Muscle layer of duodenum (tissue), 2 donors: ENCODE measurements at regions not wholly inside any gene's neighbourhood (a gene's known extent, or its start where the extent isn't known, plus 50 kb on each side); places are given as distances from the start of the nearest gene placed in this dataset.
"Not testable (repeated sequence)": the region's sequence is repeated elsewhere in the genome, so short reads cannot be mapped to it uniquely, and the experiment has no call there.

ENCODE experiments used
- H3K27ac ChIP-seq: one replicate; pipeline ENCODE4 v1.7.0; 2013; ENCODE audit warnings: mild to moderate bottlenecking, low read length
- H3K27me3 ChIP-seq: one replicate; pipeline ENCODE4 v1.7.0; 2013; ENCODE audit warnings: low read depth, mild to moderate bottlenecking, control low read depth, low read length
- H3K36me3 ChIP-seq, 2 donors: one replicate each; pipeline ENCODE4 v1.7.0; 2013; ENCODE audit warnings: low read length in 2 of 2, control low read depth in 1 of 2, mild to moderate bottlenecking in 1 of 2; ENCODE audit not compliant: insufficient read depth in 2 of 2, control insufficient read depth in 1 of 2
- H3K4me1 ChIP-seq, 2 donors: one replicate each; pipeline ENCODE4 v1.7.0; 2013; ENCODE audit warnings: low read length in 2 of 2, mild to moderate bottlenecking in 2 of 2, control low read depth in 1 of 2, moderate library complexity in 1 of 2; ENCODE audit not compliant: insufficient read depth in 2 of 2, control insufficient read depth in 1 of 2
- H3K4me3 ChIP-seq, 2 donors: one replicate each; pipeline ENCODE4 v1.7.0; 2013; ENCODE audit warnings: low read length in 2 of 2, low read depth in 1 of 2, mild to moderate bottlenecking in 1 of 2
- H3K9me3 ChIP-seq, 2 donors: one replicate each; pipeline ENCODE4 v1.7.0; 2013; ENCODE audit warnings: low read length in 2 of 2, control low read depth in 1 of 2, mild to moderate bottlenecking in 1 of 2; ENCODE audit not compliant: control insufficient read depth in 1 of 2
- donor health status: healthy.

- no peaks in the 10 kb centered on the region for H3K4me1 ChIP-seq
- H3K4me3 ChIP-seq = no peak overlapping the region
- H3K9me3 ChIP-seq = no peaks in the 10 kb centered on the region
- H3K36me3 ChIP-seq = no peaks in the 10 kb centered on the region
- H3K27ac ChIP-seq = no peak overlapping the region
- no peaks in the 10 kb centered on the region for H3K27me3 ChIP-seq
Observed at GRCh38 chr3:20543535-20544226, 357.7 kb upstream of the SGO1 start.

- Histone ChIP-seq H3K36me3 (no peaks in the 10 kb centered on the region), H3K4me3 (no peak overlapping the region), H3K27ac (no peak overlapping the region), H3K4me1 (no peaks in the 10 kb centered on the region), H3K9me3 (no peaks in the 10 kb centered on the region), H3K27me3 (no peaks in the 10 kb centered on the region)
Observed at GRCh38 chr3:20540066-20540465, 354.1 kb upstream of the SGO1 start.

- Histone ChIP-seq H3K27me3 (no peaks in the 10 kb centered on the region), H3K4me1 (no peaks in the 10 kb centered on the region), H3K9me3 (no peaks in the 10 kb centered on the region), H3K27ac (no peak overlapping the region), H3K4me3 (no peak overlapping the region), H3K36me3 (no peaks in the 10 kb centered on the region)
Observed at GRCh38 chr3:20539666-20540065, 353.7 kb upstream of the SGO1 start.

GRCh38 chr3:20537234-20537633 is 351.2 kb upstream of the SGO1 start:
- H3K4me1 ChIP-seq = no peaks in the 10 kb centered on the region
- no peak overlapping the region for H3K4me3 ChIP-seq
- no peaks in the 10 kb centered on the region for H3K36me3 ChIP-seq

GRCh38 chr3:20529911-20530310 is 343.9 kb upstream of the SGO1 start:
- no peak overlapping the region for H3K4me3 ChIP-seq
- no peaks in the 10 kb centered on the region for H3K27me3 ChIP-seq
- H3K4me1 ChIP-seq = no peaks in the 10 kb centered on the region
- H3K36me3 ChIP-seq = no peaks in the 10 kb centered on the region
- no peaks in the 10 kb centered on the region for H3K9me3 ChIP-seq
- no peak overlapping the region for H3K27ac ChIP-seq

More at GRCh38 chr3:20537234-20537633, 351.2 kb upstream of the SGO1 start:
- Histone ChIP-seq H3K27me3 (no peaks in the 10 kb centered on the region), H3K27ac (no peak overlapping the region), H3K9me3 (no peaks in the 10 kb centered on the region)

- H3K9me3 ChIP-seq = peaks cover 0 to under 1% of the 10 kb centered on the region in 2 donors
- H3K27me3 ChIP-seq = no peaks in the 10 kb centered on the region
- H3K4me1 ChIP-seq = no peaks in the 10 kb centered on the region
- H3K36me3 ChIP-seq = no peaks in the 10 kb centered on the region
- no peak overlapping the region for H3K4me3 ChIP-seq
- no peak overlapping the region for H3K27ac ChIP-seq
Observed at GRCh38 chr3:20528180-20528770, 342.3 kb upstream of the SGO1 start.

GRCh38 chr3:20527368-20527767 is 341.4 kb upstream of the SGO1 start:
- Histone ChIP-seq H3K36me3 (no peaks in the 10 kb centered on the region), H3K27me3 (no peaks in the 10 kb centered on the region), H3K4me1 (no peaks in the 10 kb centered on the region), H3K27ac (no peak overlapping the region), H3K9me3 (peaks cover 0 to 6% of the 10 kb centered on the region in 2 donors), H3K4me3 (no peak overlapping the region)

- Histone ChIP-seq H3K4me1 (no peaks in the 10 kb centered on the region), H3K9me3 (peaks cover 0 to 9% of the 10 kb centered on the region in 2 donors), H3K27ac (no peak overlapping the region), H3K4me3 (no peak overlapping the region), H3K36me3 (no peaks in the 10 kb centered on the region), H3K27me3 (no peaks in the 10 kb centered on the region)
Observed at GRCh38 chr3:20524328-20524727, 338.3 kb upstream of the SGO1 start.

GRCh38 chr3:20523293-20523692 is 337.3 kb upstream of the SGO1 start:
- Histone ChIP-seq H3K4me1 (no peaks in the 10 kb centered on the region), H3K36me3 (no peaks in the 10 kb centered on the region), H3K4me3 (no peak overlapping the region), H3K27me3 (no peaks in the 10 kb centered on the region), H3K27ac (no peak overlapping the region), H3K9me3 (peaks cover 0 to 9% of the 10 kb centered on the region in 2 donors)

GRCh38 chr3:20517316-20517715 is 331.3 kb upstream of the SGO1 start:
- not testable (repeated sequence) for H3K36me3 ChIP-seq, H3K4me3 ChIP-seq, H3K9me3 ChIP-seq, H3K4me1 ChIP-seq, H3K27me3 ChIP-seq, H3K27ac ChIP-seq

GRCh38 chr3:20516311-20516710 is 330.3 kb upstream of the SGO1 start:
- Histone ChIP-seq H3K27me3 (no peaks in the 10 kb centered on the region), H3K36me3 (no peaks in the 10 kb centered on the region), H3K9me3 (no peaks in the 10 kb centered on the region), H3K4me3 (no peak overlapping the region), H3K27ac (no peak overlapping the region), H3K4me1 (no peaks in the 10 kb centered on the region)

GRCh38 chr3:20515834-20516233 is 329.8 kb upstream of the SGO1 start:
- no peaks in the 10 kb centered on the region for H3K36me3 ChIP-seq
- H3K27ac ChIP-seq = no peak overlapping the region
- H3K9me3 ChIP-seq = no peaks in the 10 kb centered on the region
- no peak overlapping the region for H3K4me3 ChIP-seq
- no peaks in the 10 kb centered on the region for H3K27me3 ChIP-seq
- H3K4me1 ChIP-seq = no peaks in the 10 kb centered on the region
